Right lobe of liver (tissue), 6 donors: ENCODE measurements at regions not wholly inside any gene's neighbourhood (a gene's known extent, or its start where the extent isn't known, plus 50 kb on each side); places are given as distances from the start of the nearest gene placed in this dataset.

Source experiments
- ATAC-seq, 4 donors: fragments of 200-7000 bp; cut with Tn5 transposase; one replicate each; pipeline ENCODE4 v1.9.1; 2020; ENCODE audit warnings: mild to moderate bottlenecking in 4 of 4, moderate library complexity in 4 of 4
- DNase-seq, 3 donors: peaks; one replicate each; pipeline ENCODE4 v3.0.0-alpha.2; 2020
- H3K27ac ChIP-seq, 3 donors: fragments of 200-600 bp; one replicate each; pipeline ENCODE4 v1.8.0; 2022
- H3K27me3 ChIP-seq, 2 donors: fragments of 200-600 bp; one replicate each; pipeline ENCODE4 v1.8.0; 2022
- H3K36me3 ChIP-seq, 4 donors: fragments of 200-600 bp; sonication (generic) in 1 of 4; one replicate each; pipeline versions ENCODE4 v1.5.1 to v1.8.0; 2017 to 2022; ENCODE audit warnings: control low read depth in 1 of 4
- H3K4me1 ChIP-seq, 4 donors: fragments of 200-600 bp; sonication (generic) in 1 of 4; one replicate each; pipeline versions ENCODE4 v1.5.1 to v1.8.0; 2017 to 2022; ENCODE audit warnings: control low read depth in 1 of 4
- H3K4me3 ChIP-seq, 3 donors: fragments of 200-600 bp; one replicate each; pipeline ENCODE4 v1.8.0; 2022
- H3K9me3 ChIP-seq, 4 donors: fragments of 200-600 bp; sonication (generic) in 1 of 4; one replicate each; pipeline versions ENCODE4 v1.5.1 to v1.8.0; 2017 to 2022; ENCODE audit warnings: control low read depth in 1 of 4
- CTCF ChIP-seq, 4 donors: fragments of 200-600 bp in 3 of 4; fragments of 450-650 bp in 1 of 4; IDR thresholded peaks; one replicate each; pipeline versions ENCODE4 v1.5.1 to v1.8.0; 2016 to 2022; ENCODE audit warnings: antibody characterized with exemption in 4 of 4, mild to moderate bottlenecking in 2 of 4
- POLR2A ChIP-seq: fragments of 450-650 bp; IDR thresholded peaks from one replicate; pipeline ENCODE4 v1.6.1; 2017; ENCODE audit warnings: antibody characterized with exemption, mild to moderate bottlenecking
- whole genome bisulfite sequencing: methylation state at CpG from one replicate; pipeline ENCODE4 v1.1.6; 2018; ENCODE audit warnings: low coverage, low lambda C conversion rate; ENCODE audit not compliant: insufficient coverage; ENCODE audit errors: missing lambda C conversion rate; 5-methylcytosine and 5-hydroxymethylcytosine counted together
- intact Hi-C, 2 donors: fragments of 100-400 bp; cut with DNase I; formaldehyde crosslinking; loops; one replicate each; pipeline versions ENCODE4 v1.11.2 to v1.14.1; 2022
- donor health status: DM: no; HTN: yes; CAD: no.
- donor health status: DM: no; HTN: no; CAD: no.
- donor health status: DM: no; HTN: no; CAD: no.
- donor health status: DM: no; HTN: yes; CAD: no.
- donor health status: DM: no; HTN: yes; CAD: no.

- intact Hi-C loops: no loop called here
These were observed 506.1 kb upstream of the KIRREL3 start for GRCh38 chr11:127506647-127507046.

GRCh38 chr11:127506126-127506525, 505.6 kb upstream of the KIRREL3 start:
- 19% methylated on average over 2 of the region's 2 CpGs for WGBS
- TF ChIP-seq CTCF (IDR thresholded peaks at IDR 0.05) (no peak), POLR2A (no peak)
- ATAC-seq (no peak), DNase-seq (no peak)
- Histone ChIP-seq H3K4me3 (no peak overlapping the region), H3K27ac (no peak overlapping the region), H3K9me3 (no peaks in the 10 kb centered on the region), H3K4me1 (no peaks in the 10 kb centered on the region), H3K27me3 (no peaks in the 10 kb centered on the region), H3K36me3 (no peaks in the 10 kb centered on the region)
- intact Hi-C loops: no loop called here

More at GRCh38 chr11:127506647-127507046, 506.1 kb upstream of the KIRREL3 start:
- Histone ChIP-seq H3K27me3 (no peaks in the 10 kb centered on the region), H3K4me3 (no peak overlapping the region), H3K27ac (no peak overlapping the region), H3K9me3 (no peaks in the 10 kb centered on the region), H3K36me3 (no peaks in the 10 kb centered on the region), H3K4me1 (no peaks in the 10 kb centered on the region)
- TF ChIP-seq POLR2A: no peak
- no peak for TF ChIP-seq CTCF (IDR thresholded peaks at IDR 0.05)
- DNase-seq (no peak), ATAC-seq (no peak)

- Histone ChIP-seq H3K9me3 (no peaks in the 10 kb centered on the region), H3K27ac (no peak overlapping the region), H3K4me3 (no peak overlapping the region), H3K4me1 (no peaks in the 10 kb centered on the region), H3K36me3 (no peaks in the 10 kb centered on the region), H3K27me3 (no peaks in the 10 kb centered on the region)
- TF ChIP-seq POLR2A (no peak), CTCF (IDR thresholded peaks at IDR 0.05) (no peak)
- intact Hi-C loops: no loop called here
- WGBS: 73% methylated on average over 2 of the region's 7 CpGs
- DNase-seq (no peak), ATAC-seq (no peak)
These were observed 495.6 kb upstream of the KIRREL3 start for GRCh38 chr11:127496165-127496564.

GRCh38 chr11:127493330-127494022, 492.9 kb upstream of the KIRREL3 start:
- H3K27me3 ChIP-seq: no peaks in the 10 kb centered on the region
- ATAC-seq: no peak
- TF ChIP-seq CTCF (IDR thresholded peaks at IDR 0.05): peak in 3 of 4 donors; percentile 23 to 40 (median 35)
- no peak for TF ChIP-seq POLR2A
- H3K36me3 ChIP-seq: no peaks in the 10 kb centered on the region
- 37% methylated on average over 9 of the region's 9 CpGs for WGBS
- DNase-seq: no peak
- no peak overlapping the region for H3K27ac ChIP-seq
- intact Hi-C loops: no loop called here
- H3K9me3 ChIP-seq: no peaks in the 10 kb centered on the region
- H3K4me3 ChIP-seq: no peak overlapping the region
- no peaks in the 10 kb centered on the region for H3K4me1 ChIP-seq

GRCh38 chr11:127492029-127492428, 491.5 kb upstream of the KIRREL3 start:
- no peaks in the 10 kb centered on the region for H3K9me3 ChIP-seq
- no peak overlapping the region for H3K4me3 ChIP-seq
- no peak for TF ChIP-seq CTCF (IDR thresholded peaks at IDR 0.05)
- TF ChIP-seq POLR2A: no peak
- H3K36me3 ChIP-seq: no peaks in the 10 kb centered on the region
- H3K4me1 ChIP-seq: no peaks in the 10 kb centered on the region
- DNase-seq: no peak
- H3K27ac ChIP-seq: no peak overlapping the region
- 34% methylated on average over 2 of the region's 2 CpGs for WGBS
- intact Hi-C loops: no loop called here
- no peak for ATAC-seq
- no peaks in the 10 kb centered on the region for H3K27me3 ChIP-seq
